ENCODE measurements at regions not wholly inside any gene's neighbourhood (a gene's known extent, or its start where the extent isn't known, plus 50 kb on each side); places are given as distances from the start of the nearest gene placed in this dataset.
"Not testable (repeated sequence)": the region's sequence is repeated elsewhere in the genome, so short reads cannot be mapped to it uniquely, and the experiment has no call there.

GRCh38 chr5:12660279-12661107 lies 756.2 kb upstream of the CTNND2 start:
- Histone ChIP-seq H3F3A (replicated peaks; ENCODE audit: low read depth) (peaks cover 14% of the 10 kb centered on the region; the same call in 1 of the 2 replicates), H3K27ac (ENCODE audit: low read depth) (peak overlapping the region; percentile 88), H3K36me3 (ENCODE audit: insufficient read depth) (peaks cover 37% of the 10 kb centered on the region), H4K20me1 (replicated peaks; ENCODE audit: insufficient read depth) (peaks cover 10% of the 10 kb centered on the region), H3K79me2 (replicated peaks; ENCODE audit: insufficient read depth) (peaks cover 74% of the 10 kb centered on the region), H3K4me1 (ENCODE audit: insufficient read depth) (peaks cover 24% of the 10 kb centered on the region)
- Mint-ChIP-seq H3K4me1 (peaks cover 49% of the 10 kb centered on the region), H3K27me3 (ENCODE audit: insufficient read depth, low read depth, poor library complexity) (peaks cover 44% of the 10 kb centered on the region), H3K4me3 (peak overlapping the region; percentile 20; the same call in 1 of the 3 replicates), H3K36me3 (ENCODE audit: low read depth) (peaks cover 91% of the 10 kb centered on the region), H3K9me3 (peaks cover 37% of the 10 kb centered on the region), H3K27ac (peak overlapping the region; percentile 92)
- not testable (repeated sequence) for H2AFZ ChIP-seq; H3K4me3 ChIP-seq; H3K9me2 ChIP-seq (ENCODE audit: insufficient read depth); H3K4me2 ChIP-seq; H3K27me3 ChIP-seq (ENCODE audit: insufficient read depth)
- peak; percentile 72 for DNase-seq (ENCODE audit: low spot score)
- peak; percentile 18 for ATAC-seq
- TF ChIP-seq POLR2AphosphoS5 (IDR thresholded peaks at IDR 0.05; ENCODE audit: low read depth), result peak; percentile 85
- TF ChIP-seq ZNF114 (CRISPR knock-in tag; IDR thresholded peaks at IDR 0.05), result 0 out of 2 replicates have a peak, but pooled peaks have one; percentile 55
- TF ChIP-seq CTCF (conservative IDR thresholded peaks at IDR 0.05; ENCODE audit: low read depth in 2 of 2), result peak; percentile 33 to 41

- peaks cover 88% of the 10 kb centered on the region for H3K36me3 Mint-ChIP-seq (ENCODE audit: low read depth)
- peaks cover 24% of the 10 kb centered on the region for H3K4me1 ChIP-seq (ENCODE audit: insufficient read depth)
- H3K27me3 ChIP-seq (ENCODE audit: insufficient read depth), result no peaks in the 10 kb centered on the region
- no peak overlapping the region for H2AFZ ChIP-seq
- peaks cover 42% of the 10 kb centered on the region for H3K27me3 Mint-ChIP-seq (ENCODE audit: insufficient read depth, low read depth, poor library complexity)
- peaks cover 30% of the 10 kb centered on the region for H3K36me3 ChIP-seq (ENCODE audit: insufficient read depth)
- H3K27ac Mint-ChIP-seq, result peak overlapping the region; percentile 69
- DNase-seq (ENCODE audit: low spot score), result no peak
- H3K4me1 Mint-ChIP-seq, result peaks cover 52% of the 10 kb centered on the region
- ATAC-seq, result no peak
- H3K4me3 ChIP-seq, result no peak overlapping the region
- H3F3A ChIP-seq (replicated peaks; ENCODE audit: low read depth), result peaks cover 14% of the 10 kb centered on the region; the same call in 1 of the 2 replicates
- H4K20me1 ChIP-seq (replicated peaks; ENCODE audit: insufficient read depth), result peaks cover 15% of the 10 kb centered on the region
- peaks cover 70% of the 10 kb centered on the region for H3K79me2 ChIP-seq (replicated peaks; ENCODE audit: insufficient read depth)
- peak overlapping the region; percentile 53 for H3K27ac ChIP-seq (ENCODE audit: low read depth)
- H3K9me3 Mint-ChIP-seq, result peaks cover 37% of the 10 kb centered on the region
- H3K4me2 ChIP-seq, result no peak overlapping the region
- 0 out of 3 replicates have a peak overlapping the region, but pooled peaks have one; percentile 7 for H3K4me3 Mint-ChIP-seq
- no peaks in the 10 kb centered on the region for H3K9me2 ChIP-seq (ENCODE audit: insufficient read depth)
- TF ChIP-seq EZH2phosphoT487 (IDR thresholded peaks at IDR 0.05; ENCODE audit: unreplicated experiment) (no peak), ZNF462 (CRISPR knock-in tag; IDR thresholded peaks at IDR 0.05) (no peak), ZNF331 (CRISPR knock-in tag; IDR thresholded peaks at IDR 0.05; ENCODE audit: low read depth) (no peak), ZNF114 (CRISPR knock-in tag; IDR thresholded peaks at IDR 0.05) (no peak), EZH2 (IDR thresholded peaks at IDR 0.05; ENCODE audit: low read depth, unreplicated experiment) (no peak), CTCF (conservative IDR thresholded peaks at IDR 0.05; ENCODE audit: low read depth in 2 of 2) (no peak), ETS1 (IDR thresholded peaks at IDR 0.05) (no peak)
Observed at GRCh38 chr5:12659686-12660085, 755.4 kb upstream of the CTNND2 start.

Measured in GM23338 (cell line).